HG02642 (cell line): ENCODE measurements at regions not wholly inside any gene's neighbourhood (a gene's known extent, or its start where the extent isn't known, plus 50 kb on each side); places are given as distances from the start of the nearest gene placed in this dataset.
"Not testable (repeated sequence)": the region's sequence is repeated elsewhere in the genome, so short reads cannot be mapped to it uniquely, and the experiment has no call there.

ENCODE experiments used
- ATAC-seq: cut with Tn5 transposase; IDR thresholded peaks from one replicate; pipeline ENCODE4 v1.9.1; 2021; ENCODE audit warnings: mild to moderate bottlenecking; ENCODE audit not compliant: unreplicated experiment, poor library complexity

GRCh38 chr1:54475357-54475881 lies 69.2 kb upstream of the SSBP3 start:
- no peak for ATAC-seq

- ATAC-seq = no peak
Measured at GRCh38 chr1:54474310-54475251, 68.4 kb upstream of the SSBP3 start.

DNA sequence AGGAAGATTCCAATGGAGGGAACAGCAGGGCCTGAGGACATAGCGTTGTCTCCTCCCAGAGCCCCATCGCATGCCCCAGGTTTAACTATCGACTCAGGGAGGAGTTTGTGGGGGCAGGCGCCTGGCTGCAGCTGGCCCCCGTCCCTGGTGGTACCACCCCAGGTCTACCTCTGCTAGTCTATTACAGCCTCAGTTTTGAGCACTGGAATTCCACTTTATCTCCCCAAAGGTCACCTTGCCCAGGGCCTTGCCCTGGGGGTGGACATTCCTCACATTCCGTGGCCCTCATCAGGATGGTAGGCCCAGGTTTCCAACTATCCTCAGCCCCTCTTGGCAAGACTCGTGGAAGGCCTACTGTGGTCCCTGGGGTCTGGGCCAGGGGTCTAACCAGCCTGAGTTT lies 65.4 kb upstream of the SSBP3 start:
- no peak for ATAC-seq

DNA sequence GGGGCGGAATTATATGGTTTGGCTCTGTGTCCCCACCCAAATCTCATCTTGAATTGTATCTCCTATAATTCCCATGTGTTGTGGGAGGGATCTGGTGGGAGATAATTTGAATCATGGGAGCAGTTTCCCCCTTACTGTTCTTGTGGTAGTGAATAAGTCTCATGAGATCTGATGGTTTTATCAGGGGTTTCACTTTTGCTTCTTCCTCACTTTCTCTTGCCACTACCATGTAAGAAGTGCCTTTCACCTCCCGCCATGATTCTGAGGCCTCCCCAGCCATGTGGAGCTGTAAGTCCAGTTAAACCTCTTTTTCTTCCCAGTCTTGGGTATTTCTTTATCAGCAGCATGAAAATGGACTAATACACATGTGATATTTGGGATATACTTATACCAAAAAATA lies 63.2 kb upstream of the SSBP3 start:
- ATAC-seq = not testable (repeated sequence)

DNA sequence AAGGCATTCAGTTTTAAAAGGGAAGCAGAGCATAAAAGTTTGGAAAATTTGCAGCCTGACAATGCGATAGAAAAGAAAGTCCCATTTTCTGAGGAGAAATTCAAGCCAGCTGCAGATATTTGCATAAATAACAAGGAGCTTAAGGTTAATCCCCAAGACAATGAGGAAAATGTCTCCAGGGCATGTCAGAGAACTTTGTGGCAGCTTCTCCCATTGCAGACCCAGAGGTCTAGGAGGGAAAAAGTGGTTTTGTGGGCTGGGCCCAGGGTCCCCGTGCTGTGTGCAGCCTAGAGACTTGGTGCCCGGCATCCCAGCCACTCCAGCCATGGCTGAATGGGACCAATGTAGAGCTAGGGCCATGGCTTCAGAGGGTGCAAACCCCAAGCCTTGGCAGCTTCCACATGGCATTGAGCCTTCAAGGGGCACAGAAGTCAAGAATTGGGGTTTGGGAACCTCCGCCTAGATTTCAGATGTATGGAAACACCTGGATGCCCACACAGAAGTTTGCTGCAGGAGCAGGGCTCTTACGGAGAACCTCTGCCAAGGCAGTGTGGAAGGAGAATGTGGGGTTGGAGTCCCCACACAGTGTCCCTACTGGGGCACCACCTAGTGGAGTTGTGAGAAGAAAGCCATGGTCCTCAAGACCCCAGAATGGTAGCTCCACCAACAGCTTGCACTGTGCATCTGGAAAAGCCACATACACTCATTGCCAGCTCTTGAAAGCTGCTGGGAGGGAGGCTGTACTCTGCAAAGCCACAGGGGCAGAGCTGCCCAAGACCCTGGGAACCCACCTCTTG lies 62.3 kb upstream of the SSBP3 start:
- ATAC-seq = not testable (repeated sequence)

DNA sequence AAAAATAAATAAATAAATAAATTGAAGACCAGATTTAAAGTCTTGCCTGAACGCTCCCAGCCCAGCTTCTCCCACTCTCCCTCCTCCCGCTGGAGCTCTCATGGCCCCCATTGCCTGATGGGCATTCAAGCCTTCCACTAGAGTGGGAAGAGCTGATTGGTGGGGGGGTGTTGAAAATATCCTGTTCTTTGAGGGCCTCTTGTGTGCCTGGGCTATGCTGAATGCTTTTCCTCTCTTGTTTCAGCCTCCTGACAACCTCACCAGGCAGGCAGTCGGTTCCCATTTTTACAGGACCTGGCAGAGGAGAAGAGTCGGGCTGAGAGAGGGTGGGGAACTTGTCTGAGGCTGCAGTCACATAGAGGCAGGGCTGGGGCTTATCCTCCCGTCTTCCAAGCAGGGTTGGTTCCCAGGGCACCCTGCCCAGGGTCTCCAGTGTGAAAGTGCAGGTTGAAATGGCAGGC lies 59.2 kb upstream of the SSBP3 start:
- no peak for ATAC-seq

DNA sequence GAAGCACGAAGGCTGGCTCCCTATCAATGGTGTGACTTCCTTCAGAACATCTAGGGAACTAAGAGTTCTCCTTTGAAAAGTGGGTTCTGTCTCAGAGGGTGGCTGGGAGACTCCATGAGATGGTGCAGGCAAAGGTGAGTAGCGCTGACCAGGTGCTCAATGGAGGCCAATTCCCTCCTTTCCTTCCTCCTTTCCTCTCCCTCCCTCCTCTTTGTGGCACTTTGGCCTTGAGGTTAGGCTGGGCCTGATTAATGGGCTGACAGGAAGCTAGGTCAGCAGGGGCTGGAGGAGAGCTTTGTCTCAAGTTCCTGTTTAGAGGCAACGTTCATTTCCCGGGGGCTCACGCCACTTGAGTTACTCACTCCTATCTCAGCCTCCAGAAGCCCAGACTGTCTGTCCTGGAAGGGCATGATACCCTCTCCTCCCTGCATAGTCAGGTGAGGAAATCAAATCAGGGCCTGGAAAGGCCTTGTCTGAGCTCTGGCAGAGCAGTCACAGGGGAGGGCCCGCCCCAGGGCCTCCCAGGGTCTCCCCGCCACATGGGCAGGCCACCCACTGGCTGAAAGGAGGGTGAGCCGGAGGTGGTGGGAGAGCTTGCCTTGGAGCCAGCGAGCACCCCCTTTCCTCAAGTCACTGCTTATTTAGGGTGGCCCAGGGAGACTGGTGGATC lies 58.4 kb upstream of the SSBP3 start:
- no peak for ATAC-seq

- no peak for ATAC-seq
Measured at GRCh38 chr1:54464031-54464476, 57.9 kb upstream of the SSBP3 start.

- no peak for ATAC-seq
Measured at GRCh38 chr1:54463259-54464030, 57.3 kb upstream of the SSBP3 start.

- ATAC-seq = no peak
Measured at GRCh38 chr1:54462597-54463258, 56.5 kb upstream of the SSBP3 start.

DNA sequence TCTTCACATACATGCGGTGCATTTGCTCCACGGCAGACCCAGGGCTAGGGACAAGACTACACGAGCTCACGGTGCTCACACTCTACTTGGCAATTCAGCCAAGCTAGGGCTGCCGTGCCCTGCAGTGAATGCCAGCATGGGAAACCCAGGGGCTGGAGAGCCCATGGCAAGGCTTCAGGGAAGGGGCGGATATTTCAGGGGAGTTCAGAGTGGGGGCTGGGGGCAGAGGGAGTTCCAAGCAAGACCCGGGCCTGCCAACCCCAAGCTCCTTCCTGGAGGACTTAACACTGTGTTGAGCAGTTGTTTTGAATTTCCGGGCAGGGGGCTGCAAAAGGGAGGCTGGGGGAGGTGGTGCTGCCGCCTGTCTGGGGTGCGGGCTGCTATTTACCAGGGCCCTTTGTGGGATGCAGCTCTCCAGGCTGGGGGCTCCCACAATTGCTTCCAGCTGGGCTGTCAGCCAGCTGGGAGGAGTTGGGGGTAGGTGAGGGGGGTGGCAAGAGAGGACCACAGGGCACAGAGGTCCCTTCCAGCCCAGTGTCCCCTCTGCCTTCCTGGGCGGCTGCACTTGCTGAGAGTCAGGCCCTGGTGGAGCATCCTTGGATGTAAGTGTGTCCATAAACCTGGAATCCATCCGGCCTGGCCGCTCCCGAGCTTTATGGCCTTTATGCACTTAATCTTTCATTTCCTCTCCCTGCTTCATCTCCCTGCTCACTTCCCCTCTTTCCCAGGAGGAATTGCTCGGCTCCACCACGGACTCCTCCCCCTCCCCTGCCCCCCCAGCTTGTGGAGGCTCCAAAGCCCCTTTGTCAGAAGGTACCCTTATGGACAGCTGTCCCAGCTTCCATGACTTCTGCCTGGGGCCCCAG lies 55.8 kb upstream of the SSBP3 start:
- no peak for ATAC-seq

- no peak for ATAC-seq
Measured at GRCh38 chr1:54460861-54461387, 54.7 kb upstream of the SSBP3 start.

GRCh38 chr1:54460351-54460750 lies 54.2 kb upstream of the SSBP3 start:
- ATAC-seq = no peak

DNA sequence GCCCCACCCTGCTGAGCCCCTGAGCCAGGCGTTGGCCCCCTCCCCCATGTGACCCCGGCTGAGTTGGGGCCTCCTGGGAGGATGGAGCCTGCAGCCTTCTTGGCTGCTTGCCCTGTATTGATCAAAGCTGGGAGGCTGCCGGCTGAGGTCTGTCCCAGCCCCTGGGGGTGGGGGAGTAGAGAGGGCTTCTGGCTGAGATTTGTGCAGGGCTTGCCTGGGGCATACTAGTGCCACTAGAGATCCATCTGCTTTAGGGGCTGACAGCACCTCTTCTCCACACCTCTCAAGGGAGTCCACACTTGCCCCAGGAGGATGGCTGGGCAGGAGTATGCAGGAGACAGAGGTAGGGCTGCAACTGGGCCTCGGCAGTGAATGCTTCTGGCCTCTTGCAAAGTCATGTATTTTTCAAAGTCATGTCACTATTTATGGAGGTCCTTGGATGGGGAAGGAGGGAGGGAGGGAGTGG lies 53.6 kb upstream of the SSBP3 start:
- no peak for ATAC-seq

- no peak for ATAC-seq
Measured at GRCh38 chr1:54459140-54459539, 52.9 kb upstream of the SSBP3 start.

DNA sequence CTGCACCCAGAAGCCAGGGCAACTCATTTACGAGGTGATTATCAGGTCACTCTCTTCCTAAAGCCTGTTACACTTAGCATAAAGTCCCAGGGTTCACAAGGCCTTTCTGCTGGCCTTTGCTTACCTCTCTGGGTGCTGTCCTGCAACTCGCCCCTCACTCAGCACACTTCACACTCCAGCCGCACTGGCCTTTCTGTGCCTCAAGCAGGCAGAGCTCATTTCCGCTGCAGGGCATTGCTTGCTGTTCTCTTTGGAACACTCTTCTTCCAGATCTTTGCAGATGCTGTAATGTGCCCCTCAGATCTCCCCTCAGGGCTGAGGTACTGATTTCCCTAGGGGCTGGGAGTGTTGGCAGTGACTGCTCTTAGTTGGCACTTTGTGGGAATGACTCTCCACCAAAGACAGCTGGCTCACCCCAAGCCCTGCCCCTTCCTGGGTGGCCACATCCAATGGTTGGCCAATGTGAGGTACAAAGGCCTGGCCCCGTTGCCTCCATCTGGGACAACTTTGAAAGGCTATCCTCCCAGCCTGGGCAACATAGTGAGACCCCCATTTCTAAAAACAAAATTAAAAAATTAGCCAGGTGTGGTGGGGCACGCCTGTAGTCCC lies 50.8 kb upstream of the SSBP3 start:
- ATAC-seq = no peak

- no peak for ATAC-seq
Measured at GRCh38 chr1:54456361-54456760, 50.2 kb upstream of the SSBP3 start.
